Smooth muscle cell (in vitro differentiated cells): ENCODE measurements at regions not wholly inside any gene's neighbourhood (a gene's known extent, or its start where the extent isn't known, plus 50 kb on each side); places are given as distances from the start of the nearest gene placed in this dataset.

ENCODE experiments used
- DNase-seq: peaks from one replicate; lab custom pipeline; 2025; ENCODE audit not compliant: unreplicated experiment; lab: John Stamatoyannopoulos, UW
- H2AFZ ChIP-seq: fragments of 200-600 bp; sonication (generic); 2 replicates; pipeline ENCODE4 v1.6.0; 2016; ENCODE audit warnings: antibody characterized with exemption, low read depth, mild to moderate bottlenecking
- H3F3A ChIP-seq: fragments of 200-600 bp; sonication (generic); 2 replicates; pipeline ENCODE4 v1.6.0; 2017; ENCODE audit warnings: antibody characterized with exemption, low read depth
- H3K27ac ChIP-seq: fragments of 200-600 bp; sonication (generic); 2 replicates; pipeline ENCODE4 v1.5.1; 2016; ENCODE audit warnings: low read depth, mild to moderate bottlenecking
- H3K27me3 ChIP-seq: fragments of 200-600 bp; sonication (generic); 2 replicates; pipeline ENCODE4 v1.6.1; 2016; ENCODE audit warnings: low read depth, mild to moderate bottlenecking
- H3K36me3 ChIP-seq: fragments of 200-600 bp; sonication (generic); 2 replicates; pipeline ENCODE4 v1.5.1; 2016; ENCODE audit warnings: low read depth
- H3K4me1 ChIP-seq: fragments of 200-600 bp; sonication (generic); 2 replicates; pipeline ENCODE4 v1.5.1; 2016; ENCODE audit warnings: low read depth
- H3K4me2 ChIP-seq: fragments of 200-600 bp; sonication (generic); 2 replicates; pipeline ENCODE4 v1.6.0; 2016; ENCODE audit warnings: mild to moderate bottlenecking
- H3K4me3 ChIP-seq: fragments of 200-600 bp; sonication (generic); 2 replicates; pipeline ENCODE4 v1.5.1; 2016; ENCODE audit warnings: mild to moderate bottlenecking
- H3K79me2 ChIP-seq: fragments of 200-600 bp; sonication (generic); 2 replicates; pipeline ENCODE4 v1.6.0; 2016; ENCODE audit warnings: low read depth, mild to moderate bottlenecking
- H3K9ac ChIP-seq: fragments of 200-600 bp; sonication (generic); 2 replicates; pipeline ENCODE4 v1.6.0; 2016; ENCODE audit warnings: low read depth
- H3K9me3 ChIP-seq: fragments of 200-600 bp; sonication (generic); replicated peaks from 2 replicates; pipeline ENCODE4 v1.5.1; 2016; ENCODE audit warnings: low read depth
- H4K20me1 ChIP-seq: fragments of 200-600 bp; sonication (generic); 2 replicates; pipeline ENCODE4 v1.6.0; 2016; ENCODE audit warnings: low read depth
- WGBS: methylation state at CpG from one replicate; pipeline ENCODE4 v1.1.7; 2016; ENCODE audit warnings: low lambda C conversion rate; 5-methylcytosine and 5-hydroxymethylcytosine counted together
- TF ChIP-seq, protein P1 (sequence below): fragments of 200-600 bp; sonication (generic); IDR thresholded peaks from 2 replicates; pipeline ENCODE4 v1.5.1; 2017; ENCODE audit warnings: borderline replicate concordance, mild to moderate bottlenecking, antibody characterized with exemption; ENCODE audit not compliant: insufficient read depth, poor library complexity, severe bottlenecking

DNA sequence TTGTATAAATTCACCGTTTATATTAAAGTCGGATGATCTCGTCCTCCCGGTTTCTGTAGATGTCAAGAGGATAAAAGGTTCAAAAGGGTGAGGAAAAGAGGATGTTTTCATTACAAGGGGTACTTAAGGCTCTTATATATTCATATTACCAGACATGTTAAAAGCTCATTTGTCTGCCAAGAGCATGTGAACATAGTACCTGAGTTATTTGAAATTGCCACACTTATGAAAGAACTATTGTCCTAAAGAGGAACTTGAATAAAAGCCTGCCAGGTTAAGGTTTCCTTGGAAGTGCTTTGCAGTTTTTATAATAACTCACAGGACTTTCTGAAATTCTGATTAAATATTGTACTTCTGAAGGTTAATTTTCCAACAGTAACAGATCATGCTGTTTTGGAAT, 1915.1 kb downstream of the MAT2B start:
- 92% methylated on average over 4 of the region's 4 CpGs for WGBS
- Histone ChIP-seq H3K27ac (no peak overlapping the region), H2AFZ (no peak overlapping the region), H3K4me3 (no peak overlapping the region), H3K79me2 (no peaks in the 10 kb centered on the region), H3K9ac (no peak overlapping the region), H3K4me1 (no peaks in the 10 kb centered on the region), H3F3A (no peaks in the 10 kb centered on the region), H3K9me3 (no peaks in the 10 kb centered on the region), H4K20me1 (no peaks in the 10 kb centered on the region), H3K27me3 (no peaks in the 10 kb centered on the region), H3K36me3 (no peaks in the 10 kb centered on the region), H3K4me2 (no peak overlapping the region)
- no peak for DNase-seq
- TF ChIP-seq, protein P1, sequence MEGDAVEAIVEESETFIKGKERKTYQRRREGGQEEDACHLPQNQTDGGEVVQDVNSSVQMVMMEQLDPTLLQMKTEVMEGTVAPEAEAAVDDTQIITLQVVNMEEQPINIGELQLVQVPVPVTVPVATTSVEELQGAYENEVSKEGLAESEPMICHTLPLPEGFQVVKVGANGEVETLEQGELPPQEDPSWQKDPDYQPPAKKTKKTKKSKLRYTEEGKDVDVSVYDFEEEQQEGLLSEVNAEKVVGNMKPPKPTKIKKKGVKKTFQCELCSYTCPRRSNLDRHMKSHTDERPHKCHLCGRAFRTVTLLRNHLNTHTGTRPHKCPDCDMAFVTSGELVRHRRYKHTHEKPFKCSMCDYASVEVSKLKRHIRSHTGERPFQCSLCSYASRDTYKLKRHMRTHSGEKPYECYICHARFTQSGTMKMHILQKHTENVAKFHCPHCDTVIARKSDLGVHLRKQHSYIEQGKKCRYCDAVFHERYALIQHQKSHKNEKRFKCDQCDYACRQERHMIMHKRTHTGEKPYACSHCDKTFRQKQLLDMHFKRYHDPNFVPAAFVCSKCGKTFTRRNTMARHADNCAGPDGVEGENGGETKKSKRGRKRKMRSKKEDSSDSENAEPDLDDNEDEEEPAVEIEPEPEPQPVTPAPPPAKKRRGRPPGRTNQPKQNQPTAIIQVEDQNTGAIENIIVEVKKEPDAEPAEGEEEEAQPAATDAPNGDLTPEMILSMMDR = no peak

DNA sequence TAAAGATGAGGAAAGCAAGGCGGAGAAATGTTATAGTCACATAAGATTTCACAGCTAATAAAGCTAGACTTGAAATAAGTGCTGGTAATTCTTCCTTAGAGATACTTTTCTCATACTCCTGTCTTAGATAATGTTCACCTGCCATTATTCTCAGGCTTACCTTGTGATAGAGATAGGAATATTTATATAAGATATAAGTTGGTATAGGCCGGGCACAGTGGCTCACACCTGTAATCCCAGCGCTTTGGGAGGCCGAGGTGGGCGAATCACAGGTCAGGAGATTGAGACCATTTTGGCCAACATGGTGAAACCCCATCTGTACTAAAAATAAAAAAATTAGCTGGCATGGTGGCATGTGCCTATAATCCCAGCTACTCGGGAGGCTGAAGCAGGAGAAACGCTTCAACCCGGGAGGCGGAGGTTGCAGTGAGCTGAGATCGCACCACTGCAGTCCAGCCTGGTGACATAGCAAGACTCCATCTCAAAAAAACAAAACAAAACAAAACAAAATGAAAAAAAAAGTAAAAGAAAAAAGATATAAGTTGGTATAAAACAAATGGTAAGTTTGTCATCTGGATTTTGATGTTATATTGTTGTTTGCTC, 1918.4 kb downstream of the MAT2B start:
- Histone ChIP-seq H3F3A (no peaks in the 10 kb centered on the region), H3K27me3 (no peaks in the 10 kb centered on the region), H3K4me3 (no peak overlapping the region), H2AFZ (no peak overlapping the region), H3K9ac (no peak overlapping the region), H4K20me1 (no peaks in the 10 kb centered on the region), H3K4me1 (no peaks in the 10 kb centered on the region), H3K27ac (no peak overlapping the region), H3K9me3 (no peaks in the 10 kb centered on the region), H3K4me2 (no peak overlapping the region), H3K79me2 (no peaks in the 10 kb centered on the region), H3K36me3 (no peaks in the 10 kb centered on the region)
- 92% methylated on average over 10 of the region's 10 CpGs for WGBS
- no peak for DNase-seq
- TF ChIP-seq, protein P1 = no peak

DNA sequence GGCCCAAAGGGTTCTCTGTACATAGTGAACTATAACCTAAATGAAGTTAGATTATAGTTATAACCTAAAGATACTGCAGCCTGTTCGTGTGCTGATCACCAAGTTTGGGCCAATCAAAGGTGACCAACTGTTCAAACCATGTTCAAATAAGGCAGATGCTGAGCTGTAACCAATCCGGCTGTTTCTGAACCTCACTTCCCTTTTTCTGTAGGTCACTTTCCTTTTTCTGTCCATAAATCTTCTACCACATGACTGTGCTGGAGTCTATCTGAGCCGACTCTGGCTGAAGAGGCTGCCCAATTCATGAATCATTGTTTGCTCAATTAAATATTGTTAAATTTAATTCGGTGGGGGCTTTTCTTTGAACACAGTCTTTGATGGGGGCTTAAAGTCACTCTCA, 1920.2 kb downstream of the MAT2B start:
- Histone ChIP-seq H3K36me3 (no peaks in the 10 kb centered on the region), H3K9ac (no peak overlapping the region), H3K4me2 (no peak overlapping the region), H3K4me3 (no peak overlapping the region), H3F3A (no peaks in the 10 kb centered on the region), H3K79me2 (no peaks in the 10 kb centered on the region), H3K9me3 (no peaks in the 10 kb centered on the region), H3K27me3 (no peaks in the 10 kb centered on the region), H3K4me1 (no peaks in the 10 kb centered on the region), H2AFZ (no peak overlapping the region), H3K27ac (no peak overlapping the region), H4K20me1 (no peaks in the 10 kb centered on the region)
- TF ChIP-seq, protein P1 = no peak
- WGBS = 93% methylated on average over 4 of the region's 4 CpGs
- DNase-seq = no peak

DNA sequence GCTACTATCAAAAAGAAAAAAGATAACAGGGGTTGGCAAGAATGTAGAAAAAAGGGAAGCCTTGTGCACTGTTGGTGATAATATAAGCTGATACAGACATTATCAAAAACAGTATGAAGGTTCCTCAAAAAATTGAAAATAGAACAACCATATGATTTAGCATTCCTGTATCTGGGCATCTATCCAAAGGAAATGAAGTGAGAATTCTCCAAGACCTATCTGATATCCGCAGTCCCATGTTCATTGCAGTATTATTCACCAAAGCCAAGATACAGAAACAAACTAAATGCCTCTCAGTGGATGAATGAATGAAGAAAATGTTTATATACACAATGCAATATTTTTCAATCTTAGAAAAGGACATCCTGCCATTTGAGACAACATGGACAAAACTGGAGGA, 1943.3 kb downstream of the MAT2B start:
- TF ChIP-seq, protein P1 = no peak
- Histone ChIP-seq H3K4me3 (no peak overlapping the region), H3F3A (no peaks in the 10 kb centered on the region), H3K9me3 (no peaks in the 10 kb centered on the region), H3K36me3 (no peaks in the 10 kb centered on the region), H3K27me3 (no peaks in the 10 kb centered on the region), H3K4me1 (no peaks in the 10 kb centered on the region), H3K27ac (no peak overlapping the region), H3K4me2 (no peak overlapping the region), H3K79me2 (no peaks in the 10 kb centered on the region), H2AFZ (no peak overlapping the region), H3K9ac (no peak overlapping the region), H4K20me1 (no peaks in the 10 kb centered on the region)
- DNase-seq = no peak
- 91% methylated on average over 1 of the region's 1 CpG for WGBS
